ENCODE measurements at regions not wholly inside any gene's neighbourhood (a gene's known extent, or its start where the extent isn't known, plus 50 kb on each side); places are given as distances from the start of the nearest gene placed in this dataset.
"Not testable (repeated sequence)": the region's sequence is repeated elsewhere in the genome, so short reads cannot be mapped to it uniquely, and the experiment has no call there.

- TF ChIP-seq MAX (IDR thresholded peaks at IDR 0.05); POLR2A (IDR thresholded peaks at IDR 0.05; ENCODE audit: low read length); CTCF (IDR thresholded peaks at IDR 0.05): not testable (repeated sequence)
Measured at GRCh38 chr10:108033518-108033917, 869.0 kb upstream of the SORCS1 start.
